ENCODE measurements at regions not wholly inside any gene's neighbourhood (a gene's known extent, or its start where the extent isn't known, plus 50 kb on each side); places are given as distances from the start of the nearest gene placed in this dataset.

DNA sequence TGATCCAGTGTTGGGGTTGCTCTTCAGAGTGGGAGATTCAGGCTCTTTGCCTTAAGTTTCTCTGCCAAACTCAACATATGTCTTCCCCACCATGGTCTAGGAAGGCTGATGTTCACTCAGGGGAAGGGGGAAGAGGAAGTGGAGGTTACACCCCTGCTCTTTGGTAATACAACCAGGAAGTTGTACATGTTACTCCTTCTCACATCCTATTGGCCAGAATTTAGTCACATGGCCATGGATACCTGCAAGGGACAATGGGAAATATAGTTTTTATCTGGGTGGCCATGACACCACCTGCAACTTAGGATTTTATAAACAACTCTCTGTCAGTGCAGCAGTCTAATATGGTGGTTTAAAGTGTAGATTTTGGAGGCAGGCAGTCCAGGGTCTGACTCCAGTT, 150.9 kb downstream of the TBX5 start:
- H3K27ac ChIP-seq (ENCODE audit: low read length): no peak overlapping the region
- no peak overlapping the region for H3K4me3 ChIP-seq (ENCODE audit: low read length)
- DNase-seq (ENCODE audit: low read depth, low spot score): no peak
- no peaks in the 10 kb centered on the region for H3K9me3 ChIP-seq (ENCODE audit: control insufficient read depth, insufficient read depth, low read length)
- no peaks in the 10 kb centered on the region for H3K36me3 ChIP-seq (ENCODE audit: control insufficient read depth, insufficient read depth, low read length)
- no peaks in the 10 kb centered on the region for H3K27me3 ChIP-seq (ENCODE audit: control insufficient read depth, insufficient read depth, low read length)
- no peaks in the 10 kb centered on the region for H3K4me1 ChIP-seq (ENCODE audit: control insufficient read depth, insufficient read depth, low read length)

- no CpG with 5 or more reads among the region's 4 CpGs for WGBS (ENCODE audit: insufficient coverage, insufficient read length)
- Histone ChIP-seq H3K4me1 (ENCODE audit: control insufficient read depth, insufficient read depth, low read length) (no peaks in the 10 kb centered on the region), H3K27me3 (ENCODE audit: control insufficient read depth, insufficient read depth, low read length) (no peaks in the 10 kb centered on the region), H3K36me3 (ENCODE audit: control insufficient read depth, insufficient read depth, low read length) (no peaks in the 10 kb centered on the region), H3K4me3 (ENCODE audit: low read length) (no peak overlapping the region), H3K9me3 (ENCODE audit: control insufficient read depth, insufficient read depth, low read length) (no peaks in the 10 kb centered on the region), H3K27ac (ENCODE audit: low read length) (no peak overlapping the region)
- no peak for DNase-seq (ENCODE audit: low read depth, low spot score)
Measured at GRCh38 chr12:114253976-114254778, 151.8 kb downstream of the TBX5 start.

- no peak for DNase-seq (ENCODE audit: low read depth, low spot score)
- no CpG with 5 or more reads among the region's 7 CpGs for WGBS (ENCODE audit: insufficient coverage, insufficient read length)
- H3K27me3 ChIP-seq (ENCODE audit: control insufficient read depth, insufficient read depth, low read length): no peaks in the 10 kb centered on the region
Measured at GRCh38 chr12:114248527-114248926, 157.4 kb downstream of the TBX5 start.

GRCh38 chr12:114245555-114245954, 160.4 kb downstream of the TBX5 start:
- no peaks in the 10 kb centered on the region for H3K36me3 ChIP-seq (ENCODE audit: control insufficient read depth, insufficient read depth, low read length)
- WGBS (ENCODE audit: insufficient coverage, insufficient read length): no CpG with 5 or more reads among the region's 4 CpGs
- no peak for DNase-seq (ENCODE audit: low read depth, low spot score)
- no peaks in the 10 kb centered on the region for H3K27me3 ChIP-seq (ENCODE audit: control insufficient read depth, insufficient read depth, low read length)
- H3K27ac ChIP-seq (ENCODE audit: low read length): no peak overlapping the region
- H3K4me3 ChIP-seq (ENCODE audit: low read length): no peak overlapping the region
- H3K4me1 ChIP-seq (ENCODE audit: control insufficient read depth, insufficient read depth, low read length): no peaks in the 10 kb centered on the region
- no peaks in the 10 kb centered on the region for H3K9me3 ChIP-seq (ENCODE audit: control insufficient read depth, insufficient read depth, low read length)

More at GRCh38 chr12:114248527-114248926, 157.4 kb downstream of the TBX5 start:
- Histone ChIP-seq H3K27ac (ENCODE audit: low read length) (no peak overlapping the region), H3K4me1 (ENCODE audit: control insufficient read depth, insufficient read depth, low read length) (no peaks in the 10 kb centered on the region), H3K9me3 (ENCODE audit: control insufficient read depth, insufficient read depth, low read length) (no peaks in the 10 kb centered on the region), H3K4me3 (ENCODE audit: low read length) (no peak overlapping the region), H3K36me3 (ENCODE audit: control insufficient read depth, insufficient read depth, low read length) (no peaks in the 10 kb centered on the region)

DNA sequence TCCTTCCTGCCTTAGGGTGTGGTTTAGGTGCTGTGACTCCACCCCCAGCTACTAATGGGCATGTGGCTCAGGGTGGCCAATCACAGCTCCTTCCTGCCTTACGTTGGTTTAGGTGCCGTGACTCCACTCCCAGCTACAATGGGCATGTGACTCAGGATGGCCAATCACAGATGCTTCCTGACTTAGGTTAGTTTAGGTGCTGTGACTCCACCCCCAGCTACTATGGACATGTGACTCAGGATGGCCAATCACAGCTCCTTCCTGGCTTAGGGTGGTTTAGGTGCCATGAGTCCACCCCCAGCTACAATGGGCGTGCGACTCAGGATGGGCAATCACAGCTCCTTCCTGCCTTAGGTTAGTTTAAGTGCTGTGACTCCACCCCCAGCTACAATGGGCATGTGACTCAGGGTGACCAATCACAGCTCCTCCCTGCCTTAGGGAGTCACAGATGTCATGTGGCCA, 163.9 kb downstream of the TBX5 start:
- Histone ChIP-seq H3K27me3 (ENCODE audit: control insufficient read depth, insufficient read depth, low read length) (no peaks in the 10 kb centered on the region), H3K36me3 (ENCODE audit: control insufficient read depth, insufficient read depth, low read length) (no peaks in the 10 kb centered on the region), H3K27ac (ENCODE audit: low read length) (no peak overlapping the region), H3K4me1 (ENCODE audit: control insufficient read depth, insufficient read depth, low read length) (peaks cover 2% of the 10 kb centered on the region; the same call in 1 of the 2 replicates), H3K9me3 (ENCODE audit: control insufficient read depth, insufficient read depth, low read length) (no peaks in the 10 kb centered on the region), H3K4me3 (ENCODE audit: low read length) (no peak overlapping the region)
- no peak for DNase-seq (ENCODE audit: low read depth, low spot score)
- no CpG with 5 or more reads among the region's 4 CpGs for WGBS (ENCODE audit: insufficient coverage, insufficient read length)

DNA sequence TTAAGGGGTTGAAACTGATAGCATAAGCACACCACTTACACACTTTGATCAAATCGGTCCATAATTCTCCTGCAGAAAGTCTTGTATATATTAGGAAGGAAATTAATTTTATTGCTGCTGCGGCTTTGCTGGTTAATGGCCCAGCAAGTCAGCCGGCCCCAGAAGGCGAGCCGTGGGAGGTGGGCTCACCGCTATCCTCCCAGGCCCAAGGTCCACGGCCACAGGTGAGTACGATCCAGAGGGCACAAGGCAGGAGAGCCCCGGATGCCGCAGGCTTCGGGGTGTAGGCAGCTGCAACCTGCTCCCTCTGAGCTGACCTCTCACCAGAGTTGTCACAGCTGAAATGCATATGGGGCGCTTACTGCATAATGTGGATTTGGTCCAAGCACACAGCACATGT, 165.7 kb downstream of the TBX5 start:
- Histone ChIP-seq H3K9me3 (ENCODE audit: control insufficient read depth, insufficient read depth, low read length) (no peaks in the 10 kb centered on the region), H3K4me3 (ENCODE audit: low read length) (no peak overlapping the region), H3K27ac (ENCODE audit: low read length) (no peak overlapping the region), H3K4me1 (ENCODE audit: control insufficient read depth, insufficient read depth, low read length) (peaks cover 2% of the 10 kb centered on the region; the same call in 1 of the 2 replicates), H3K27me3 (ENCODE audit: control insufficient read depth, insufficient read depth, low read length) (no peaks in the 10 kb centered on the region), H3K36me3 (ENCODE audit: control insufficient read depth, insufficient read depth, low read length) (no peaks in the 10 kb centered on the region)
- no CpG with 5 or more reads among the region's 12 CpGs for WGBS (ENCODE audit: insufficient coverage, insufficient read length)
- DNase-seq (ENCODE audit: low read depth, low spot score): no peak

GRCh38 chr12:114238808-114239207, 167.1 kb downstream of the TBX5 start:
- DNase-seq (ENCODE audit: low read depth, low spot score): no peak
- H3K4me1 ChIP-seq (ENCODE audit: control insufficient read depth, insufficient read depth, low read length): peaks cover 2% of the 10 kb centered on the region; the same call in 1 of the 2 replicates
- H3K9me3 ChIP-seq (ENCODE audit: control insufficient read depth, insufficient read depth, low read length): no peaks in the 10 kb centered on the region
- H3K27ac ChIP-seq (ENCODE audit: low read length): no peak overlapping the region
- no peaks in the 10 kb centered on the region for H3K36me3 ChIP-seq (ENCODE audit: control insufficient read depth, insufficient read depth, low read length)
- no peaks in the 10 kb centered on the region for H3K27me3 ChIP-seq (ENCODE audit: control insufficient read depth, insufficient read depth, low read length)
- WGBS (ENCODE audit: insufficient coverage, insufficient read length): no CpG with 5 or more reads among the region's 5 CpGs
- H3K4me3 ChIP-seq (ENCODE audit: low read length): no peak overlapping the region

GRCh38 chr12:114237230-114237629, 168.7 kb downstream of the TBX5 start:
- Histone ChIP-seq H3K27me3 (ENCODE audit: control insufficient read depth, insufficient read depth, low read length) (no peaks in the 10 kb centered on the region), H3K27ac (ENCODE audit: low read length) (no peak overlapping the region), H3K4me3 (ENCODE audit: low read length) (no peak overlapping the region), H3K4me1 (ENCODE audit: control insufficient read depth, insufficient read depth, low read length) (peaks cover 2% of the 10 kb centered on the region; the same call in 1 of the 2 replicates), H3K9me3 (ENCODE audit: control insufficient read depth, insufficient read depth, low read length) (no peaks in the 10 kb centered on the region), H3K36me3 (ENCODE audit: control insufficient read depth, insufficient read depth, low read length) (no peaks in the 10 kb centered on the region)
- WGBS (ENCODE audit: insufficient coverage, insufficient read length): no CpG with 5 or more reads among the region's 5 CpGs
- no peak for DNase-seq (ENCODE audit: low read depth, low spot score)

GRCh38 chr12:114232187-114232586, 173.8 kb downstream of the TBX5 start:
- WGBS (ENCODE audit: insufficient coverage, insufficient read length): 100% methylated on average over 2 of the region's 2 CpGs
- no peak for DNase-seq (ENCODE audit: low read depth, low spot score)
- Histone ChIP-seq H3K27ac (ENCODE audit: low read length) (no peak overlapping the region), H3K4me3 (ENCODE audit: low read length) (no peak overlapping the region), H3K36me3 (ENCODE audit: control insufficient read depth, insufficient read depth, low read length) (no peaks in the 10 kb centered on the region), H3K4me1 (ENCODE audit: control insufficient read depth, insufficient read depth, low read length) (no peaks in the 10 kb centered on the region), H3K27me3 (ENCODE audit: control insufficient read depth, insufficient read depth, low read length) (no peaks in the 10 kb centered on the region), H3K9me3 (ENCODE audit: control insufficient read depth, insufficient read depth, low read length) (no peaks in the 10 kb centered on the region)

GRCh38 chr12:114229150-114229549, 176.8 kb downstream of the TBX5 start:
- H3K9me3 ChIP-seq (ENCODE audit: control insufficient read depth, insufficient read depth, low read length): no peaks in the 10 kb centered on the region
- no peak overlapping the region for H3K4me3 ChIP-seq (ENCODE audit: low read length)
- no peaks in the 10 kb centered on the region for H3K27me3 ChIP-seq (ENCODE audit: control insufficient read depth, insufficient read depth, low read length)
- no peak for DNase-seq (ENCODE audit: low read depth, low spot score)
- no peak overlapping the region for H3K27ac ChIP-seq (ENCODE audit: low read length)
- H3K36me3 ChIP-seq (ENCODE audit: control insufficient read depth, insufficient read depth, low read length): no peaks in the 10 kb centered on the region
- H3K4me1 ChIP-seq (ENCODE audit: control insufficient read depth, insufficient read depth, low read length): no peaks in the 10 kb centered on the region
- WGBS (ENCODE audit: insufficient coverage, insufficient read length): no CpG with 5 or more reads among the region's 1 CpG

All from iPS DF 6.9 (cell line).